Neural progenitor cell (in vitro differentiated cells): ENCODE measurements at regions not wholly inside any gene's neighbourhood (a gene's known extent, or its start where the extent isn't known, plus 50 kb on each side); places are given as distances from the start of the nearest gene placed in this dataset.

Experiments
- EZH2 ChIP-seq: fragments of 200-600 bp; sonication (generic); IDR thresholded peaks from 2 replicates; pipeline ENCODE4 v1.6.1; 2017; ENCODE audit warnings: antibody characterized with exemption, mild to moderate bottlenecking, moderate library complexity
- EZH2phosphoT487 ChIP-seq: fragments of 200-600 bp; sonication (generic); IDR thresholded peaks from 2 replicates; pipeline ENCODE4 v1.6.1; 2017; ENCODE audit warnings: antibody characterized with exemption
- TF ChIP-seq, protein P1 (sequence below): fragments of 200-600 bp; sonication (generic); IDR thresholded peaks from 2 replicates; pipeline ENCODE4 v1.5.1; 2017; ENCODE audit warnings: antibody characterized with exemption, mild to moderate bottlenecking

DNA sequence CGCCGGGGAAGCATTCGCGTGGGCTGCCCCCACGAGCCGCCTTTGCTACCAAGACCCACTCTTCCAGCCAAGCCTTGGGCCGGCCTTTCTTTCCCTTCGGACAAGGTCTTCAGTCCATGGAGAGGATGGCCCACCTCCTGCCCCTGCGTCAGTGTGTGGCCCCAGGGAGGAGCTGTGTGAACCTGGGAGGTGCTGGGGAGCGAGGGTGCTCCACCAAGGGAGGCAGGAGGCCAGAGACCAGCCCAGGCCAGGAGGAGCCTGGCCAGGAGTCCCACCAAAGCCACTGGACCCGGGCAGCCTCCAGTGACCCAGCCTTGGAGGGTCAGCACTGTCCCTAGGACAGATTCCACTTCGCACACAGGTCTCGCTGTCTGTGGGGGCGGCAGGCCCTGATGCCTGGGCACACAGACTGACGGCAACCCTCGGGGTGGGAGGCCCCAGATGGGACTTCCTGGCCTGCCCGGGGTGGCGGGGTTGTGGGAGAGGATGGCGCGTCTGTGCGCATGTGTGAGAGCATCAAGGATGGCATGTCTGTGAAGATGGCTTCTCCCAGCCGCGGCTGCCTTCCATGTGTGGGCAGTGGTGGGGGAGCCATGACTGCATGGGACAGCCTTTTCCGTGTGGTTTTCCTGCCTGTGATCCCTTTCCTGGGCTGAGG is 113.3 kb upstream of the LPCAT1 start:
- TF ChIP-seq, protein P1, sequence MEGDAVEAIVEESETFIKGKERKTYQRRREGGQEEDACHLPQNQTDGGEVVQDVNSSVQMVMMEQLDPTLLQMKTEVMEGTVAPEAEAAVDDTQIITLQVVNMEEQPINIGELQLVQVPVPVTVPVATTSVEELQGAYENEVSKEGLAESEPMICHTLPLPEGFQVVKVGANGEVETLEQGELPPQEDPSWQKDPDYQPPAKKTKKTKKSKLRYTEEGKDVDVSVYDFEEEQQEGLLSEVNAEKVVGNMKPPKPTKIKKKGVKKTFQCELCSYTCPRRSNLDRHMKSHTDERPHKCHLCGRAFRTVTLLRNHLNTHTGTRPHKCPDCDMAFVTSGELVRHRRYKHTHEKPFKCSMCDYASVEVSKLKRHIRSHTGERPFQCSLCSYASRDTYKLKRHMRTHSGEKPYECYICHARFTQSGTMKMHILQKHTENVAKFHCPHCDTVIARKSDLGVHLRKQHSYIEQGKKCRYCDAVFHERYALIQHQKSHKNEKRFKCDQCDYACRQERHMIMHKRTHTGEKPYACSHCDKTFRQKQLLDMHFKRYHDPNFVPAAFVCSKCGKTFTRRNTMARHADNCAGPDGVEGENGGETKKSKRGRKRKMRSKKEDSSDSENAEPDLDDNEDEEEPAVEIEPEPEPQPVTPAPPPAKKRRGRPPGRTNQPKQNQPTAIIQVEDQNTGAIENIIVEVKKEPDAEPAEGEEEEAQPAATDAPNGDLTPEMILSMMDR = no peak
- no peak for TF ChIP-seq EZH2
- TF ChIP-seq EZH2phosphoT487 = no peak
